ENCODE measurements at regions not wholly inside any gene's neighbourhood (a gene's known extent, or its start where the extent isn't known, plus 50 kb on each side); places are given as distances from the start of the nearest gene placed in this dataset.
"Not testable (repeated sequence)": the region's sequence is repeated elsewhere in the genome, so short reads cannot be mapped to it uniquely, and the experiment has no call there.

GRCh38 chr12:123062681-123063486 is 82.4 kb downstream of the ARL6IP4 start:
- DNase-seq (ENCODE audit: low read depth in 2 of 2, low spot score in 1 of 2), result no peak

GRCh38 chr12:123061441-123062205 is 81.1 kb downstream of the ARL6IP4 start:
- no peak for DNase-seq (ENCODE audit: low read depth in 2 of 2, low spot score in 1 of 2)

- DNase-seq (ENCODE audit: low read depth in 2 of 2, low spot score in 1 of 2), result no peak
Measured at GRCh38 chr12:123059500-123059899, 79.0 kb downstream of the ARL6IP4 start.

GRCh38 chr12:123058980-123059379 is 78.5 kb downstream of the ARL6IP4 start:
- DNase-seq (ENCODE audit: low read depth in 2 of 2, low spot score in 1 of 2), result no peak

- no peak for DNase-seq (ENCODE audit: low read depth in 2 of 2, low spot score in 1 of 2)
Measured at GRCh38 chr12:123058481-123058880, 78.0 kb downstream of the ARL6IP4 start.

- DNase-seq (ENCODE audit: low read depth in 2 of 2, low spot score in 1 of 2), result no peak
Measured at GRCh38 chr12:123057513-123058265, 77.2 kb downstream of the ARL6IP4 start.

GRCh38 chr12:123056709-123057108 is 76.2 kb downstream of the ARL6IP4 start:
- DNase-seq (ENCODE audit: low read depth in 2 of 2, low spot score in 1 of 2), result no peak

GRCh38 chr12:123056053-123056452 is 75.6 kb downstream of the ARL6IP4 start:
- DNase-seq (ENCODE audit: low read depth in 2 of 2, low spot score in 1 of 2), result no peak

- DNase-seq (ENCODE audit: low read depth in 2 of 2, low spot score in 1 of 2), result no peak
Measured at GRCh38 chr12:123055281-123055766, 74.8 kb downstream of the ARL6IP4 start.

GRCh38 chr12:123054371-123054770 is 73.9 kb downstream of the ARL6IP4 start:
- DNase-seq (ENCODE audit: low read depth in 2 of 2, low spot score in 1 of 2), result no peak

- no peak for DNase-seq (ENCODE audit: low read depth in 2 of 2, low spot score in 1 of 2)
Measured at GRCh38 chr12:123051556-123051955, 71.1 kb downstream of the ARL6IP4 start.

- no peak for DNase-seq (ENCODE audit: low read depth in 2 of 2, low spot score in 1 of 2)
Measured at GRCh38 chr12:123050913-123051312, 70.4 kb downstream of the ARL6IP4 start.

GRCh38 chr12:123050331-123050831 is 69.9 kb downstream of the ARL6IP4 start:
- no peak for DNase-seq (ENCODE audit: low read depth in 2 of 2, low spot score in 1 of 2)

- DNase-seq (ENCODE audit: low read depth in 2 of 2, low spot score in 1 of 2), result no peak
Measured at GRCh38 chr12:123049398-123050240, 69.1 kb downstream of the ARL6IP4 start.

GRCh38 chr12:123047892-123048291 is 67.4 kb downstream of the ARL6IP4 start:
- not testable (repeated sequence) for DNase-seq (ENCODE audit: low read depth in 2 of 2, low spot score in 1 of 2)

GRCh38 chr12:123047289-123047688 is 66.8 kb downstream of the ARL6IP4 start:
- DNase-seq (ENCODE audit: low read depth in 2 of 2, low spot score in 1 of 2), result no peak

- DNase-seq (ENCODE audit: low read depth in 2 of 2, low spot score in 1 of 2), result no peak
Measured at GRCh38 chr12:123046431-123046830, 66.0 kb downstream of the ARL6IP4 start.

- no peak for DNase-seq (ENCODE audit: low read depth in 2 of 2, low spot score in 1 of 2)
Measured at GRCh38 chr12:123045678-123046077, 65.2 kb downstream of the ARL6IP4 start.

GRCh38 chr12:123044351-123044750 is 63.9 kb downstream of the ARL6IP4 start:
- no peak for DNase-seq (ENCODE audit: low read depth in 2 of 2, low spot score in 1 of 2)

GRCh38 chr12:123043536-123044001 is 63.1 kb downstream of the ARL6IP4 start:
- peak; percentile 27 to 60 for DNase-seq (ENCODE audit: low read depth in 2 of 2, low spot score in 1 of 2)
